GM19468 (cell line): ENCODE measurements at regions not wholly inside any gene's neighbourhood (a gene's known extent, or its start where the extent isn't known, plus 50 kb on each side); places are given as distances from the start of the nearest gene placed in this dataset.
"Not testable (repeated sequence)": the region's sequence is repeated elsewhere in the genome, so short reads cannot be mapped to it uniquely, and the experiment has no call there.

Experiments
- ATAC-seq: cut with Tn5 transposase; IDR thresholded peaks from one replicate; pipeline ENCODE4 v1.9.1; 2021; ENCODE audit warnings: mild to moderate bottlenecking, moderate library complexity, moderate number of reproducible peaks; ENCODE audit not compliant: unreplicated experiment; ENCODE audit errors: extremely low read depth

DNA sequence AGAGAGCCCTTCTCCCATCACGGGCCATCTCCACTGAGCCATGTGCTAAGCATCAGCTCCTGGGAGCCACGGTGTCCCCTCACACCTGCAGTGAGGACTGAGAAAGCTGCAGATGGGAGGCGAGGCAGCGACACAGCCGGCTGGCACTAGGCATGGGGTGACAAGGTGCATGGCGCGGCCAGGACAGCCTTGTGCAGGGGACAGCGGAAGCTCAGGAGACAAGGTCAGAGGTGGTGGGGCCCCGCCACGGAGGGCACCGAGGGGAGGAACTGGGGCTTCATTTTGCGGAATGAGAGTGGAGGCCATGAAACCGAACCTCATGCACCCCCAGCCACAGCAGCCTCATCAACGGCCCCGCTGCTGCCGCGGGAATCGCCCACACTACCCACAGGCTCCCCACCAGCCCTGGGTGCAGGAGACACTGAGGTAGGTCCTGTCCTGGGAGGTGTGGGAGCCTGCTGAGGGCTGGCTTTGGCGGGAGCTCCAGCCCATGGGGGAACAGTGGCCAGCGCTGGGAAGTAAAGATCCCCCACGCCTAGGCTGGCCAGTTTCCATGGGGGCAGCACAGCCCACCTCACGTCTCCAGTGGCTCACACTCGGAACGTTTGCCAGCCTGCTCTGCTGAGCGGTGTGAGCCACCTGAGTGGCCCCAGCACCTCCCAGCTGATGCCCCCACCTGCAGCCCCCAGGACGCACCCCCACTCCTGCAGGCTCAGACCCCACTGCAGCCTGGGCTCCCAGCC, 71.2 kb upstream of the INSIG1 start:
- ATAC-seq, result no peak

DNA sequence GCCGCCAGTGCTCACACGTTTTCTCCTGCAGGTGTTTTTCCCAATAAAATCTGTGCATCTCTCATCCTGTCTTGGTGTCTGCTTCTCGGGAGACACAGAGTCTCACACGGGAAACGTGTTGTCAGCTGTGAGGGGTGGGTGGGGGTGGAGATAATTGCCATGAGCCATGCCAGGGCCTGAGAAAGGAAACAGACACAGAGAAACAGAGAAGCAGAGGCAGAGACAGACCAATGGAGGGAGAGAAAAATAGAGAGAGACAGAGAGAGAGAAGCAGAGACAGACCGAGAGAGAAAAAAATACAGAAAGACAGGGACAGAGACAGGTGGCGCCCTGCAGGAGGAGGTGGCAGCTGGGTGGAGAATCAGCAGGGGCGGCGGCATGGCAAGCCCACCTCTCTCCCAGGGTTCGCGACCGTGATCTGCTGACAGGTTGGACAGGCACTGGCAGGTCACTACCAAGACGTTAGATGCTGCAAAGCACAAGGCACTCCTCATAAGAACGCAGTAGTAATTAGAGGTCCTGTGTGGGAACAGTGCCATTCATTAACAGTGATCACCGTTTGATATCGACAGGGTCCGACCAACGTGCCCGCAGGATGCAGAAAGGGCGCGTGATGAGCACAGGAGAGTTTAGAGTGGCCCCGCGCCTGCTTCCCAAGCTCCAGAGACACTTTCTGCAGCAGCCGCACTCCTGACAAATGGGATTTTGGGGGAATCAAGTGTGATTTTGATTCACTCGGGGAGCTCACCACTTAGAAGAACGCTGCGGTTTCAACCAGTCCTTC, 70.5 kb upstream of the INSIG1 start:
- ATAC-seq, result no peak

DNA sequence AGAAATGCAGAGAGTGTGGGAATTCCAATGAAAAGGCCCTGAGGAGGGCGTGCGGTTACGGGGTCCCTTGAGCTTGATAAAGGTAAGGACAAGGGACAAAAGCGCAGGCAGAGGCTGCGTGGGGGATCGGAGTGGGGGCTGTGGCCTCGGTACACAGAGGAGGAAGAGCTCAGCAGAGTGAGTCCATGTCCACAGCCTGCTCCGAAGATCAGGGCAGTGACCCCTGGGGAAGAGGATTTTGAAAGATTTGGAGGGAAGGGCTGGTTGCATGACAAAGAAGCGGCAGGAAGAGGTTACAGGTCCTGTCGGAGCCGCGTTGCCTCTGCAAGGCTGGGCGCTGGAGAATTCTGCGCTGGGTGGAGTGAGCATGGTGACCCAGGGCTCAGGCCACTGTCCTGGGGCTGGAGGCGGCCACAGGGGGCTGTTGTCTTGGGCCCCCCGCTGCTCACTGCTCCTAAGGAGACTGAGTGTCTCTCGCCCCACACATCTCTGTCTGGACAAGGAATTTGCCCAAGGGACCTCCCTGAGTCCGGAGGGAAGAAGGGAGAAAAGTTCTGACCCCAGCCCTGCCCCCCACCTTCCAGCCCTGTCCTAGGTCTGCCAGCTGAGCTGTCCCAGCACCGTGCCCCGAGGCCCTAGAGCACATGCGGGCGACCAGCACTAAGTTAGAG, 69.8 kb upstream of the INSIG1 start:
- ATAC-seq, result no peak

DNA sequence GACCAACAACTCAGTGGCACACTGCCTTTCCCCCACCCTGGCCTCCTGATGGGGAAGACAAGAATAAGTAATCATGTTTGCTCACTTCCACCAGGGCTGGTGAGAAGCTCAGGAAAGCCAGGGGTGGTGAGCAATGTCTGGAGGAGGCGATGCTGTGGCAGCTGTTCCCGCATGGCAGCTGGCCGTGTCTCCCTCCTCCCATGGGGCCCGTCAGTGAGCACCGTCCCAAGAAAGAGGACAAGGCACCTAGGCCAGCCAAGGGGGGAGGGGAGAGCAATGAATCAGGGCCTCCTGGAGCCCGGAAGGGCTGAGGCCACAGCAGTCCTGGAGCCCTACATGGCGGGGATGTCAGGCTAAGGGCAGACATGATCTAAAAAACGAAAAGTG, 69.2 kb upstream of the INSIG1 start:
- no peak for ATAC-seq

DNA sequence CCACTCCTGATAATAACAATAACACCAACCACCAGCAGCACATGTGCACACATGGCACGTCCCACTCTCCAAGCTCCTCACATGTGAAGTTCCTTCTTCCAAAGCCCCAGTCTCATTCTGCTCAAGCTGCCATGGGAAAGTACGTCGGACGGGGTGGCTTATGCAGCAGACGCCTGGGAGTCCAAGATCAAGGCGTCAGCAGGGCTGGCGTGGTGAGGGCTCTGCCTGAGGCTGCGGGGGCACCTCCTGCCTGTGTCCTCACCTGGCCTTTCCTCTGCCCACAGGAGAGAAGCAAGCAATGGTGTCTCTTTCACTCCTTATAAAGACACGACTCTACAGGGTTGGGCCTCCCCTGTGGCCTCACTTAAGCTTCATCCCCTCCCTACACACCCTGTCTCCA, 68.8 kb upstream of the INSIG1 start:
- ATAC-seq, result no peak

DNA sequence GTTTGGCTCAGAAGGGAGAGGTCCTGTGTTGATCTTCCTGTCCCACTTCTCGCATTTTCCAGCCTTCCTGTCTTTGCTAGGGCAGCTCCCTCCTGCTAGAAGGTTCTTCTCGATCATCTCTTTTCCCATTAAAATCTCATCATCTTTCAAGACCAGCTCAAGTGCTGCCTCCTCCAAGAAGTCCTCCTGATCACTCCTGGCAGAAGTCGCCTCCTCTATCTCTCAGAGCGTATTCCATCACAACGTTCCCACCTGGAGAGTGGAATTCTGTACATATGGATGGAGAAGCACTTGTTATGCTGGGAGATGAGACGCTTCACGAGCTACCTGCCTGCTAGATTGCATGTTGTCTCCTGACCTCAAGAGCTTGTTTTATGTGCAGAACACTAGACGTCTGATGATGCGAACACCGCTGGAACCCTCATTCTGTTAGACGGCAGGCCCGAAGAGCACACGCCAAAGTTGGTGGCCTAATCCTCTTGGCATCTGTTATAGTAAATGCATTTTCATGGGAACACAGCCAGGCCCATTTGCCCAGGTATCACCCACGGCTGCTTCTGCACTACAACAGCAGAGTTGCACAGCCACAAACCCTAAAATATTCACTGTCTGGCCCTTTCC, 68.0 kb upstream of the INSIG1 start:
- ATAC-seq, result no peak

DNA sequence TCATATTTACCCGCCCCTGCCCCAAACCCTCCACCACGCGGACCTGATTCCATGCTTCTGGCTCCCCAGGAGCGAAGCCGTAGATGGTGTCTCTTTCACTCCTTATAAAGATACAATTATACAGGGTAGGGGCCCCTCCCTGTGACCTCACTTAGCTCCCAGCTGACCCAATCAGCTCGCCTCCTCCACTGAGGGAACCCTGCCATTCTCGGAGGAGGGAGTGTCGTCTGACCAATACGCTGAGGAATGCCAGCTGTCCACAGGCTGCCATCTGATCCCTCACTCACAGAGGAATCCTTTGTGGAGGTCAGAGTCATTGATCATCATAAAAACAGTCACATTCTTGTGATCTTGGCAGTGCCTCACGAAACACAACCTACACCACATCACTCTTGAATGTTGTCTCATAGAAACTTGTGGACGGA, 67.5 kb upstream of the INSIG1 start:
- no peak for ATAC-seq

DNA sequence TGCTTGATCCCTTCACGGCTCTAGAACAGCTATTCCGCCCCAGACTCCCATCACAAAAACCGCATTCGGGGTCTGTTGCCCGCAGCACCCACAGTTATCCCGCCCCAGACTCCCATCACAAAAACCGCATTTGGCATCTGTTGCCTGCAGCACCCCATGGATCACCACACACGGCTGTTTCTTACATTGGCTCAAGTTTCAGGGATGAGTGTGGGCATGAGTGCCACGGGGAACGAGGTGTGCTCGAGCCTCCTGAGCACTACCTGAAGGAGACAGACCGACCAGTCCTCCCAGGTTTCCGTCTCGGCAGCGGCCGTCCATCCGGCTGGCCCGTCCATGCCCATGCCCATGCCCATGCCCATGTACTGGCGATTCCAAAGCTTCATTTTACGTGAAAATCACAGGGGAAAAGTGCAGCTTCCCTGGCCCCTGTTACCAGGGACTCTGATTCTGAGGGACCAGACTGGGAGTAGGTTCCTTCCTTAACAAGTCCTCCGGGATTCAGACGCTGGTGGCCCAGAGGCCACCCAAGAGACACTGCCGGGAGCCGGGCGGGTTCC, 66.4 kb upstream of the INSIG1 start:
- ATAC-seq, result no peak

DNA sequence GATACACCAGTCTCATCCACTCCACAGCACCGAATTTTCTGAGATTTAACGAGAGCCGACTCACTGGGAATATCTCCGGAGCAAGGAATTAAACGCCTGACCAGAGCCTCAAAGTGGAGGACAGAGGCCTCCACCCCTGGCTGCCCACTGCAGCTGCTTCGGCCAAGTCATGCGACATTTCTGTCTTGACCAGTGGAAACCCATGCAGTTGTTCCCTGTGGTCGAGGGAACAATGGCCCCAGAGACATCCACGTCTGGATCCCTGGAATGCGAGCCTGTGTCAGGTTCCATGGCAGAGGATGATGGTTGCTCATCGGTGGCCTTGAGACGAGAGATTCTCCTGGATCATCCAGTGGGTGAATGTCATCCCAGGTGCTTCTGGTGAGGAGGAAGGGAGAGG, 65.7 kb upstream of the INSIG1 start:
- no peak for ATAC-seq

DNA sequence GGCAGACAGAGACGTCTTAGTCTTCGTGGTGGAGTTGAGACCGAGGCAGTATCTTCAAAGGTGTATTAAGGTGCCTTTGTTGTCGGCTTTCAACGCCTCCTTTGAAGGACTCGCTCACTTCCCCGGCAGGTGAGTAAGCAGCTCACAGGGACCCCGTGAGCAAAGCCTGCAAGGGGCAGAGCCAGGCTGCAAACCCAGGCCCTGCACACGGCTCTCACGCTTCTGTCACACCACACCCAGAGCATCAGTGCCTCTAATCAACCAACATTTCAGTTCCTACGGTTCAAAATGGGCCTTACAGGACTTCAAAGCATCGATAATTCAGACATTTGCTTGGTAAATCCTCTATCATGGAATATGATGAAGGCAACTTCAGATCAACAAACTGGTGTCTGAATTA, 64.8 kb upstream of the INSIG1 start:
- ATAC-seq, result no peak

DNA sequence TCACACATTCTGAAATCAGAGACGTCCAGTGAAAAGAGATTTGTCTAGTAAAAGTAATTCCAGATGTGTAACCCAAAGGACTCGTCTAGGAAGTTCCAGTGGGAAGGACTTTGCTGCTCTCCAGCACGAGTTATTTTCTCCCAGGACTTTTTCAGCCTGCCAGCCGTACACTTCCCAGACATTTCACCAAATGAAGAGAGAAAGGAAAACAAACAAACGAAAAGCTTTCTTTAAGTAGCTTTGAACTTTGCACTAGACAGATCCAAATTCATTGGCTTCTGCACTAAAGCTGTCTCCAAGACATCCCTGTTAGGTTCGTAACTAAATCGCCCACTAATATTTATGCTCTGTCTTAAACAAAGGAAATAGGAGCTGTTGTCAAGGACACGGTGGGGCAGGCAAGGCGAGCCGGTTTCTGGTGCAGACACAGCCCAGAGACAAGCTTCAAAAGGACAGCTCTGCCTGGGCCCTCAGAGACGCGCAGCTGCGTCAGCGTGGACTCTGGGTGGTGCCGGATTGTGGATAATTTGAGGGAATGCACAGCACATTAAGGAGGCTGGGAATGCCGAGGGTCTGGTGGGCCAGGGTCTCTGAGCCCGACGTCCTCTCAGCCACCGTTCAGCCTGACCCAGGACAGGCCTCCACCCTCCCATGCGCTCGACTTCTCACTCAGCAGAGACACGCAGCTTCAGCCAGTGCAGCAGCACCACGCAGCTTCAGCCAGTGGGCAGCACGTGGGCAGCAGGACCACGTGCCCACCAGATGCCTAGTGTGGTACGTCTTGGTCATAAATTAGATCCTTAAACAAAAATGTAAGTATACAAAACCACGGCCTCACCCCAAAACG, 64.1 kb upstream of the INSIG1 start:
- no peak for ATAC-seq

DNA sequence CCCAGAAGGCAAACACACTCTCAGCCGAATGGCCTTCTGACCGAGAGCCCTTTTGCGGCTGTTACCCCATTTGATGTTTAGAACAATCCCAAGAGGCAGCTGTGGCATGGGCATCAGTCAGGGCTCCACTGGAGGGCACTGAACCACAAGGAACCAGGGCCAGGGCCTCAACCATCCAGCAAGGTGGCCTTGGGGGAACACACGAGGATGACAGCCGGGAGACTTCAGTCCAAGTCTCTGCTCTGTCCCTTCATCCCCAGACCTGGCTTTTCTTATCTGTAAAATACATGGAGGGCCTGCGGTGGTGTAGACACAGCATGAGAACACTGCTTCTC, 63.6 kb upstream of the INSIG1 start:
- no peak for ATAC-seq

DNA sequence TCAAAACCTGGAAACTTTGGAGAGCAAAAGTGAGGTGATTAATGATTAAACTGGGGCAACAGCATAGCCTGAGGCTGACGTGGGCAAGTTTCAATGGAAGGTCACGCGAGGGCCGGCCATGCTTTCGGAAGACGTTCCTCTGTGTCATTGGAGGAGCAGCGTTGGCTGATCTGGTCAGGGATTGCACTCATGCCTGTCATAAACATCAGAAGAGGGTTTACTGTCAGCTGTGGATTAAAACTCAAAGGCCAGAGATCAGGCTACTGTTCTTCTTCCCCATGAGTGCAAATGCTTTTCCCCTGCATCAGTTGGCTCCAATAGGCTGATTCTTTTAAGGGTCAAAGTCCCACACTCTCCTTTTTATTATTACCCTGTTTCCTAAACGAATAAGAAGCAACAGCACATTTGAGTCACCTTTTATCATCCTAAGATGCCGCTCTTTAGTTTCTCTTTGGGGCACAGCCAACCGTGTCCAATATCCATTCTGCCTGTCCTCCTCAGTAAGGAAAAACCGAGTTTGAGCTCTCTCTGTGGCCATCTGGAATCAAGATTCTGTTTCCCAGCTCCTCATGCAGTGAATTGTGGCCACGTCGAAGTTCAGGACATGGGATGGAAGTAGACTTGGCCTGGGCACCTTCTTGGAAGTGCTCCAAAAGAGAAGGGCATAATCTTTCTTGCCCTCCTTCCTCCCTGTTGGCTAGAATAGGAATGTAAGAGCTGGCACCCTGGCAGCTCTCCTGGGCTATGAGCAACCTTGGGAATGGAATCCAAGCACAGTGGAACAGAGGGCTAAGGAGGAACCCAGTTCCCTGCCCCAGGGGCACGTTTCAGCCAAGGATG, 62.5 kb upstream of the INSIG1 start:
- ATAC-seq, result no peak

DNA sequence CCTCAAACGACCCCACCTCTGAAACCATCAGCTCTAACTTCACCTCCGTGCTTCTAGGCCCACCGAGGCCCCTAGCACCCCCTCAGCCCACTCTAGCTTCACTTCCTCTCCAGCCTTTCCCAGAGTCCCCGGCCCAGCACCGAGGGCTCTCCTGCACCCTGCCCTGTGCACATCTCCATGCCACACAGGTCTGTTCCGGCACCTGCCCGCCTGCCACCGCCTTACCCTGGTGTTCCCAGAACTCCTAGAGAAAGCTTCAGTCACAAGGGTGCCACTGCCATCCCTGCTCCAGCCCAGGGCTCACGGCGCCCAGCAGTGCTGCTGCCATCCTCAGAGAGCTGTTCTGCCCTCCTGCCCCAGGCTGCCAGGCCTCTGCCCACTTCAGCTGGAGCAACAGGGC, 61.3 kb upstream of the INSIG1 start:
- ATAC-seq, result no peak

DNA sequence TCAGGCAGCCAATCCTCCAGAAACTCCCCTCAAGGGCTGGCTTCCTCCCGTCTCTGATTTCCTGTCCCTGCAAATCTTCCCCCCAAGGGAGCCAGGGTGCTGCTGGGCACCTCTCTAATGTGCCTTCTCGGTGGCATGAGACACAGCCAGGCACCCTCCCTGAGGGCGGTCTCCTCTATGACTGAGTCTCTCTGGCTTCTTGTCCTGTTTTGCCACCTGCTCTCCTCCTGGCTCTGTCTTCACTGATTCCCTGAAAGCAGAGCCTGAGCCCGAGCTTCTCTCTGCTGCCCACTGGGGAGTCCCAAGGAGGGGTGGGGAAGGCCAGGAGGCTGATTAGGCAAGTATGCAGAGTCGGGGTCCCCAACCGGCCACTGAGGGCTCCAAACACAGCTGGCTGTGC, 60.4 kb upstream of the INSIG1 start:
- no peak for ATAC-seq

DNA sequence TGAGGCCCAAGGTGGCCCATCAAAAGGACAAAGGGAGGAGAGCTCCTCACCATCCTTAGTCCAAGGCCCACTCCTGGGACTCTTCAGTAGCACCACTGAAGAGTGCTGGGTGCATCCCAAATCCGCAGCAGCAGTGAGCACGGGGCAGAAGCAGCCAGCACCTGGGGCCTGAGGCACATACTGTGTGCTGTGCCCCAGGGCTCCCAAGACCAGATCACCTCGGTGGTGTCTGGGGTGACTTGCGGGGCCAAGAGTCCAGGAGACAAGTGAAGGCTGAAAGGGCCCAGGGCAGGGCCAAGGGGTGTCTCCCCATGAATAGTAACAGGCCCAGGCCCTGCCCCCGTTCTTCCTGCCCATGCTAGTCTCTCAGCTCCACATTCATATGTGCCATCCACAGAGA, 59.9 kb upstream of the INSIG1 start:
- no peak for ATAC-seq

DNA sequence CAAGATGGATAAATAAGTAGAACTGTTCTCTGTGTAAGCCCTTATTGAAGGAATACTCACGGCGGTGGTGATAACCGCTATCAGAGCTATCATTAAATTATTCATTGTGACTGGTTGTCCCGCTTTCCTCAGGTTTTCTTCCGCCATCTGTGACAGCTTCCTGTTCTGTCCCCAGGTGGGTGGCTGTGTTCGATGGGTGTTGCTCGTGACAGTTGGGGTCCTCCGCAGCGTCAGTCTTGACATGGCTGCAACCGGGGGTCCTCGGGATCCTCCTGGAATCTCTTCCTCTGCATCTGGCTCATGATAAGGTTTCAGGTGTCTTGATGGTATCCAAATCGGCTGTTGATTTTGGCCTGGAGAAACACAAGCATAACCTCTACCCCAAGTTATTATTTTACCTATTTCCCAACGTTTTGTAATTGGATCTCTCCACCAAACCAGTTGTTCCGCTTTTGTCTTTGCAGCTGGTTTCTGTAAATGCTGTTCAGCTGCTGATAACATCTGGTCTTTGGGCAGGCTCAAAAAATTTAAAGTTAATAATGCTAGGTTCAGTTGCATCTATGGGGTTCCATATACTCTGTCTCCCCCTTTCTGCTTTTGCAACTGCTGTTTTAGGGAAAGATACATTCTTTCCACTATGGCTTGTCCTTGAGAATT, 58.1 kb upstream of the INSIG1 start:
- ATAC-seq, result not testable (repeated sequence)

DNA sequence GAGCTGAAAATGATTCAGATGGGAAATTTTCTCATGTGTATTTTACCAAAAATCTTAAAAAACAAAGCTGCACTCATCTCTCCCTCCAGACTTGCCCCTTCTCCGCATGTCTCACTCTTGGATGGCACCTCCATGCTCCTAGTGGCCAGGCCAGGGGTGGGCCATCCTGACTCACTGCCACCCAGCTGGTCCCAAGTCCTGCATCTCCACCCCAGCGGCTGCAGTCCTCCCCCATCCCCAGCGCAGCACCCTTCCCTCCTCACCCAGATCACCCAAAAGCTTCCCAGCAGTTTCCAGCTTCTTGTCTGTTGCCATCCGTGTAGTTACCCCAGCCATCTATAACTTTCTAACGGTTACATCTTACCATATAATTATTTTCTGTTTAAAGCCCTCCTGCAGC, 53.0 kb upstream of the INSIG1 start:
- ATAC-seq, result no peak
